Urinary bladder (tissue), 3 donors: ENCODE measurements at regions not wholly inside any gene's neighbourhood (a gene's known extent, or its start where the extent isn't known, plus 50 kb on each side); places are given as distances from the start of the nearest gene placed in this dataset.
A peak's percentile ranks its signal among the peaks of the same experiment; 100 is the strongest.
"Not testable (repeated sequence)": the region's sequence is repeated elsewhere in the genome, so short reads cannot be mapped to it uniquely, and the experiment has no call there.

Experiments used
- DNase-seq: peaks from one replicate; pipeline ENCODE4 v3.0.0-alpha.2; 2015; ENCODE audit errors: extremely low spot score
- H3K27ac ChIP-seq: one replicate; pipeline ENCODE4 v1.5.1; 2013; ENCODE audit warnings: low read depth, mild to moderate bottlenecking, moderate library complexity
- H3K36me3 ChIP-seq: one replicate; pipeline ENCODE4 v1.6.1; 2013; ENCODE audit warnings: mild to moderate bottlenecking, moderate library complexity; ENCODE audit not compliant: insufficient read depth
- H3K4me1 ChIP-seq: one replicate; pipeline ENCODE4 v1.6.1; 2013; ENCODE audit warnings: mild to moderate bottlenecking, moderate library complexity; ENCODE audit not compliant: insufficient read depth
- H3K4me3 ChIP-seq: one replicate; pipeline ENCODE4 v1.5.1; 2013; ENCODE audit warnings: low read depth, low read length
- WGBS: extraction: QIAGEN DNeasy Blood & Tissue Kit; methylation state at CpG from one replicate; pipeline ENCODE4 v1.1.7; 2013; 5-methylcytosine and 5-hydroxymethylcytosine counted together
- donor health status: healthy with polysubstance abuse.
- donor health status: healthy.

- Histone ChIP-seq H3K4me1 (no peaks in the 10 kb centered on the region), H3K27ac (peak overlapping the region; percentile 10), H3K36me3 (no peaks in the 10 kb centered on the region), H3K4me3 (no peak overlapping the region)
- DNase-seq: no peak
- 24% methylated on average over 3 of the region's 3 CpGs for WGBS
These were observed 80.4 kb upstream of the DHX40 start for GRCh38 chr17:59485015-59485414.

GRCh38 chr17:59485946-59486345, 79.5 kb upstream of the DHX40 start:
- no peaks in the 10 kb centered on the region for H3K36me3 ChIP-seq
- no peak overlapping the region for H3K4me3 ChIP-seq
- no peaks in the 10 kb centered on the region for H3K4me1 ChIP-seq
- DNase-seq: no peak
- H3K27ac ChIP-seq: no peak overlapping the region

GRCh38 chr17:59487161-59487873, 78.1 kb upstream of the DHX40 start:
- WGBS: 35% methylated on average over 7 of the region's 7 CpGs
- H3K4me1 ChIP-seq: no peaks in the 10 kb centered on the region
- no peak overlapping the region for H3K4me3 ChIP-seq
- no peak overlapping the region for H3K27ac ChIP-seq
- no peak for DNase-seq
- no peaks in the 10 kb centered on the region for H3K36me3 ChIP-seq

GRCh38 chr17:59488805-59489204, 76.6 kb upstream of the DHX40 start:
- no peak overlapping the region for H3K4me3 ChIP-seq
- 94% methylated on average over 5 of the region's 5 CpGs for WGBS
- DNase-seq: no peak
- H3K36me3 ChIP-seq: no peaks in the 10 kb centered on the region
- no peaks in the 10 kb centered on the region for H3K4me1 ChIP-seq
- H3K27ac ChIP-seq: no peak overlapping the region

GRCh38 chr17:59490216-59490615, 75.2 kb upstream of the DHX40 start:
- no peaks in the 10 kb centered on the region for H3K36me3 ChIP-seq
- DNase-seq: no peak
- no peaks in the 10 kb centered on the region for H3K4me1 ChIP-seq
- WGBS: 36% methylated on average over 3 of the region's 3 CpGs
- no peak overlapping the region for H3K27ac ChIP-seq
- no peak overlapping the region for H3K4me3 ChIP-seq

- WGBS: 61% methylated on average over 5 of the region's 5 CpGs
- no peak overlapping the region for H3K4me3 ChIP-seq
- H3K36me3 ChIP-seq: no peaks in the 10 kb centered on the region
- H3K4me1 ChIP-seq: no peaks in the 10 kb centered on the region
- H3K27ac ChIP-seq: no peak overlapping the region
- DNase-seq: no peak
These were observed 73.9 kb upstream of the DHX40 start for GRCh38 chr17:59491353-59492090.

- Histone ChIP-seq H3K27ac (no peak overlapping the region), H3K4me3 (no peak overlapping the region), H3K36me3 (no peaks in the 10 kb centered on the region), H3K4me1 (no peaks in the 10 kb centered on the region)
- 77% methylated on average over 2 of the region's 2 CpGs for WGBS
- DNase-seq: no peak
These were observed 73.3 kb upstream of the DHX40 start for GRCh38 chr17:59492091-59492451.

GRCh38 chr17:59493867-59494266, 71.5 kb upstream of the DHX40 start:
- WGBS: 90% methylated on average over 3 of the region's 3 CpGs

GRCh38 chr17:59494757-59495368, 70.5 kb upstream of the DHX40 start:
- DNase-seq: no peak

More at GRCh38 chr17:59493867-59494266, 71.5 kb upstream of the DHX40 start:
- Histone ChIP-seq H3K4me1 (no peaks in the 10 kb centered on the region), H3K27ac (no peak overlapping the region), H3K36me3 (no peaks in the 10 kb centered on the region), H3K4me3 (no peak overlapping the region)
- no peak for DNase-seq

GRCh38 chr17:59496178-59496577, 69.2 kb upstream of the DHX40 start:
- H3K4me1 ChIP-seq: no peaks in the 10 kb centered on the region
- DNase-seq: no peak
- H3K4me3 ChIP-seq: no peak overlapping the region
- no peak overlapping the region for H3K27ac ChIP-seq
- H3K36me3 ChIP-seq: no peaks in the 10 kb centered on the region
- 80% methylated on average over 1 of the region's 1 CpG for WGBS

More at GRCh38 chr17:59494757-59495368, 70.5 kb upstream of the DHX40 start:
- H3K4me3 ChIP-seq: no peak overlapping the region
- WGBS: 63% methylated on average over 12 of the region's 12 CpGs
- no peaks in the 10 kb centered on the region for H3K36me3 ChIP-seq
- H3K27ac ChIP-seq: no peak overlapping the region
- no peaks in the 10 kb centered on the region for H3K4me1 ChIP-seq

- Histone ChIP-seq H3K36me3 (no peaks in the 10 kb centered on the region), H3K4me3 (no peak overlapping the region), H3K4me1 (no peaks in the 10 kb centered on the region), H3K27ac (no peak overlapping the region)
- no peak for DNase-seq
- 28% methylated on average over 4 of the region's 4 CpGs for WGBS
These were observed 66.7 kb upstream of the DHX40 start for GRCh38 chr17:59498530-59499307.

GRCh38 chr17:59500086-59500655, 65.2 kb upstream of the DHX40 start:
- not testable (repeated sequence) for DNase-seq, H3K4me3 ChIP-seq, H3K36me3 ChIP-seq, H3K27ac ChIP-seq, H3K4me1 ChIP-seq
- 92% methylated on average over 41 of the region's 41 CpGs for WGBS

GRCh38 chr17:59501690-59502089, 63.7 kb upstream of the DHX40 start:
- Histone ChIP-seq H3K27ac (no peak overlapping the region), H3K4me3 (no peak overlapping the region), H3K4me1 (no peaks in the 10 kb centered on the region), H3K36me3 (no peaks in the 10 kb centered on the region)
- no peak for DNase-seq
- 84% methylated on average over 1 of the region's 1 CpG for WGBS
